Breast epithelium (tissue), 4 donors: ENCODE measurements at regions not wholly inside any gene's neighbourhood (a gene's known extent, or its start where the extent isn't known, plus 50 kb on each side); places are given as distances from the start of the nearest gene placed in this dataset.

Source experiments
- DNase-seq, 2 donors: peaks; one replicate each; pipeline ENCODE4 v3.0.0-alpha.2; 2019; ENCODE audit warnings: low spot score in 2 of 2
- H3K27ac ChIP-seq, 2 donors: fragments of 200-600 bp; sonication (generic) in 1 of 2; one replicate each; pipeline ENCODE4 v1.5.1; 2016 to 2019; ENCODE audit warnings: mild to moderate bottlenecking in 1 of 2
- H3K27me3 ChIP-seq, 2 donors: fragments of 200-600 bp; sonication (generic) in 1 of 2; one replicate each; pipeline versions ENCODE4 v1.5.1 to v1.6.0; 2017 to 2019; ENCODE audit warnings: control low read depth in 1 of 2, mild to moderate bottlenecking in 1 of 2
- H3K36me3 ChIP-seq: fragments of 200-600 bp; one replicate; pipeline ENCODE4 v1.5.1; 2019
- H3K4me1 ChIP-seq, 2 donors: fragments of 200-600 bp; sonication (generic); one replicate each; pipeline ENCODE4 v1.5.1; 2016 to 2019; ENCODE audit warnings: control low read depth in 1 of 2
- H3K4me3 ChIP-seq, 3 donors: fragments of 200-600 bp; sonication (generic); 1 replicate in 2 of 3; 2 replicates in 1 of 3; pipeline ENCODE4 v1.5.1; 2016 to 2019; ENCODE audit warnings: mild to moderate bottlenecking in 3 of 3, moderate library complexity in 2 of 3
- H3K9me3 ChIP-seq, 2 donors: fragments of 200-600 bp; sonication (generic) in 1 of 2; one replicate each; pipeline ENCODE4 v1.5.1; 2016 to 2019; ENCODE audit warnings: control low read depth in 1 of 2
- POLR2A ChIP-seq: fragments of 450-650 bp; IDR thresholded peaks from one replicate; pipeline ENCODE4 v1.6.1; 2016; ENCODE audit warnings: antibody characterized with exemption, mild to moderate bottlenecking, moderate library complexity
- POLR2AphosphoS5 ChIP-seq, 3 donors: sonication (generic); formaldehyde crosslinking; IDR thresholded peaks; one replicate each; pipeline ENCODE4 v1.6.1; 2017; ENCODE audit warnings: antibody characterized with exemption in 3 of 3
- intact Hi-C: fragments of 100-400 bp; cut with DNase I; formaldehyde crosslinking; loops from one replicate; pipeline ENCODE4 v1.15.1; 2023; ENCODE audit warnings: low total_unique reads
- TF ChIP-seq, protein P1 (sequence below), 3 donors: fragments of 450-650 bp; IDR thresholded peaks; one replicate each; pipeline ENCODE4 v1.5.1; 2016 to 2017; ENCODE audit warnings: antibody characterized with exemption in 3 of 3, mild to moderate bottlenecking in 3 of 3, moderate library complexity in 3 of 3

GRCh38 chr2:42880738-42881690 lies 88.6 kb upstream of the HAAO start:
- DNase-seq, result peak in 1 of 2 donors; percentile 17
- no peaks in the 10 kb centered on the region for H3K27me3 ChIP-seq
- no peaks in the 10 kb centered on the region for H3K9me3 ChIP-seq
- H3K36me3 ChIP-seq, result no peaks in the 10 kb centered on the region
- H3K4me3 ChIP-seq, result no peak overlapping the region
- peaks cover 5 to 10% of the 10 kb centered on the region in 2 donors for H3K4me1 ChIP-seq
- intact Hi-C loops, result no loop called here
- peak overlapping the region; percentile 71 to 85 for H3K27ac ChIP-seq
- no peak for TF ChIP-seq POLR2AphosphoS5 (IDR thresholded peaks at IDR 0.05)
- TF ChIP-seq, protein P1, sequence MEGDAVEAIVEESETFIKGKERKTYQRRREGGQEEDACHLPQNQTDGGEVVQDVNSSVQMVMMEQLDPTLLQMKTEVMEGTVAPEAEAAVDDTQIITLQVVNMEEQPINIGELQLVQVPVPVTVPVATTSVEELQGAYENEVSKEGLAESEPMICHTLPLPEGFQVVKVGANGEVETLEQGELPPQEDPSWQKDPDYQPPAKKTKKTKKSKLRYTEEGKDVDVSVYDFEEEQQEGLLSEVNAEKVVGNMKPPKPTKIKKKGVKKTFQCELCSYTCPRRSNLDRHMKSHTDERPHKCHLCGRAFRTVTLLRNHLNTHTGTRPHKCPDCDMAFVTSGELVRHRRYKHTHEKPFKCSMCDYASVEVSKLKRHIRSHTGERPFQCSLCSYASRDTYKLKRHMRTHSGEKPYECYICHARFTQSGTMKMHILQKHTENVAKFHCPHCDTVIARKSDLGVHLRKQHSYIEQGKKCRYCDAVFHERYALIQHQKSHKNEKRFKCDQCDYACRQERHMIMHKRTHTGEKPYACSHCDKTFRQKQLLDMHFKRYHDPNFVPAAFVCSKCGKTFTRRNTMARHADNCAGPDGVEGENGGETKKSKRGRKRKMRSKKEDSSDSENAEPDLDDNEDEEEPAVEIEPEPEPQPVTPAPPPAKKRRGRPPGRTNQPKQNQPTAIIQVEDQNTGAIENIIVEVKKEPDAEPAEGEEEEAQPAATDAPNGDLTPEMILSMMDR (IDR thresholded peaks at IDR 0.05), result no peak
- no peak for TF ChIP-seq POLR2A

- intact Hi-C loops, result loop anchor here (10.0 kb wide), 1 partner anchor 45 kb away; no protein-coding TSS in a partner anchor
- H3K36me3 ChIP-seq, result no peaks in the 10 kb centered on the region
- TF ChIP-seq, protein P1 (IDR thresholded peaks at IDR 0.05), result no peak
- TF ChIP-seq POLR2AphosphoS5 (IDR thresholded peaks at IDR 0.05), result no peak
- no peak for TF ChIP-seq POLR2A
- H3K27me3 ChIP-seq, result no peaks in the 10 kb centered on the region
- peak overlapping the region; percentile 71 to 85 for H3K27ac ChIP-seq
- H3K4me1 ChIP-seq, result peaks cover 13% of the 10 kb centered on the region in 2 donors
- H3K9me3 ChIP-seq, result no peaks in the 10 kb centered on the region
- H3K4me3 ChIP-seq, result no peak overlapping the region
- peak in 1 of 2 donors; percentile 17 for DNase-seq
Observed at GRCh38 chr2:42879913-42880737, 87.7 kb upstream of the HAAO start.

GRCh38 chr2:42879121-42879705 lies 86.8 kb upstream of the HAAO start:
- TF ChIP-seq POLR2AphosphoS5 (IDR thresholded peaks at IDR 0.05), result no peak
- intact Hi-C loops, result loop anchor here (10.0 kb wide), 1 partner anchor 46 kb away; no protein-coding TSS in a partner anchor
- Histone ChIP-seq H3K27ac (peak overlapping the region; percentile 71 to 85), H3K4me3 (no peak overlapping the region), H3K4me1 (peaks cover 17 to 21% of the 10 kb centered on the region in 2 donors), H3K36me3 (no peaks in the 10 kb centered on the region), H3K27me3 (no peaks in the 10 kb centered on the region), H3K9me3 (no peaks in the 10 kb centered on the region)
- no peak for DNase-seq

- DNase-seq, result no peak
- TF ChIP-seq POLR2AphosphoS5 (IDR thresholded peaks at IDR 0.05) (no peak), POLR2A (no peak)
- TF ChIP-seq, protein P1 (IDR thresholded peaks at IDR 0.05), result no peak
- intact Hi-C loops, result loop anchor here (10.0 kb wide), 1 partner anchor 46 kb away; no protein-coding TSS in a partner anchor
- H3K4me3 ChIP-seq, result no peak overlapping the region
- peaks cover 17 to 21% of the 10 kb centered on the region in 2 donors for H3K4me1 ChIP-seq
- H3K36me3 ChIP-seq, result no peaks in the 10 kb centered on the region
- H3K27me3 ChIP-seq, result no peaks in the 10 kb centered on the region
- no peaks in the 10 kb centered on the region for H3K9me3 ChIP-seq
- H3K27ac ChIP-seq, result peak overlapping the region; percentile 71 to 85
Observed at GRCh38 chr2:42878581-42878980, 86.2 kb upstream of the HAAO start.

GRCh38 chr2:42877936-42878335 lies 85.6 kb upstream of the HAAO start:
- intact Hi-C loops, result loop anchor here (10.0 kb wide), 1 partner anchor 47 kb away; no protein-coding TSS in a partner anchor
- DNase-seq, result no peak
- no peaks in the 10 kb centered on the region for H3K27me3 ChIP-seq
- no peak overlapping the region for H3K4me3 ChIP-seq
- peaks cover 17 to 22% of the 10 kb centered on the region in 2 donors for H3K4me1 ChIP-seq
- peak overlapping the region; percentile 71 to 85 for H3K27ac ChIP-seq
- H3K9me3 ChIP-seq, result no peaks in the 10 kb centered on the region
- TF ChIP-seq POLR2AphosphoS5 (IDR thresholded peaks at IDR 0.05), result no peak
- H3K36me3 ChIP-seq, result no peaks in the 10 kb centered on the region
